GM12878 (cell line): ENCODE measurements at regions not wholly inside any gene's neighbourhood (a gene's known extent, or its start where the extent isn't known, plus 50 kb on each side); places are given as distances from the start of the nearest gene placed in this dataset.

Experiments
- CBFB ChIP-seq: IDR thresholded peaks from 2 replicates; pipeline ENCODE4 v1.6.1; 2016; ENCODE audit warnings: antibody characterized with exemption, low read depth
- CEBPB ChIP-seq, 2 experiments: fragments of 150-350 bp in 1 of 2; IDR thresholded peaks; 2 replicates each; pipeline ENCODE4 v1.6.1; 2012 to 2014; ENCODE audit warnings: low read depth in 2 of 2, low read length in 2 of 2, borderline replicate concordance in 1 of 2, inconsistent platforms in 1 of 2
- CTCF ChIP-seq, 3 experiments: IDR thresholded peaks in 2 of 3; conservative IDR thresholded peaks in 1 of 3; 2 replicates each; pipeline ENCODE4 v1.5.1; 2011; ENCODE audit warnings: low read depth in 3 of 3, low read length in 3 of 3, mild to moderate bottlenecking in 3 of 3, control low read depth in 2 of 3, moderate library complexity in 2 of 3, inconsistent platforms in 1 of 3, mixed read lengths in 1 of 3; ENCODE audit not compliant: control insufficient read depth in 2 of 3, insufficient read depth in 1 of 3; ENCODE audit errors: extremely low read depth in 1 of 3
- EZH2 ChIP-seq: IDR thresholded peaks from 2 replicates; pipeline ENCODE4 v1.6.1; 2012; ENCODE audit warnings: low read depth, mild to moderate bottlenecking, control low read depth, inconsistent platforms, low read length, borderline replicate concordance; ENCODE audit not compliant: control insufficient read depth
- HCFC1 ChIP-seq: fragments of 150-350 bp; IDR thresholded peaks from 2 replicates; pipeline ENCODE4 v1.6.1; 2014; ENCODE audit warnings: low read length
- NRF1 ChIP-seq: conservative IDR thresholded peaks from 2 replicates; pipeline ENCODE4 v1.6.1; 2011; ENCODE audit warnings: mild to moderate bottlenecking, low read depth, low read length, improper control_type of control experiment
- POLR2AphosphoS2 ChIP-seq: IDR thresholded peaks from 2 replicates; pipeline ENCODE4 v1.6.1; 2011; ENCODE audit warnings: low read depth, mild to moderate bottlenecking, low read length, improper control_type of control experiment, moderate library complexity
- POLR2AphosphoS5 ChIP-seq: IDR thresholded peaks from 2 replicates; pipeline ENCODE4 v1.6.1; 2011; ENCODE audit warnings: mild to moderate bottlenecking, low read length, inconsistent platforms
- RAD21 ChIP-seq: IDR thresholded peaks from 2 replicates; pipeline ENCODE4 v1.6.1; 2011; ENCODE audit warnings: mild to moderate bottlenecking, low read depth, low read length, moderate library complexity; ENCODE audit not compliant: insufficient read depth
- SMARCA5 ChIP-seq: fragments of 450-650 bp; IDR thresholded peaks from 2 replicates; pipeline ENCODE4 v1.6.1; 2017; ENCODE audit warnings: mild to moderate bottlenecking
- SMC3 ChIP-seq: IDR thresholded peaks from 2 replicates; pipeline ENCODE4 v1.6.1; 2011; ENCODE audit warnings: low read length, improper control_type of control experiment, borderline replicate concordance
- SP1 ChIP-seq: IDR thresholded peaks from one replicate; pipeline ENCODE4 v1.6.1; 2011; ENCODE audit warnings: low read depth, low read length
- TARDBP ChIP-seq: IDR thresholded peaks from 2 replicates; pipeline ENCODE4 v1.6.1; 2016; ENCODE audit warnings: borderline replicate concordance
- ZNF274 ChIP-seq: IDR thresholded peaks from one replicate; pipeline ENCODE4 v1.8.0; 2011; ENCODE audit not compliant: insufficient read length, insufficient read depth

GRCh38 chr3:182500289-182500688 lies 293.0 kb upstream of the ATP11B start:
- TF ChIP-seq SP1 (no peak), CTCF (IDR thresholded peaks at IDR 0.05 in 2 of 3, conservative IDR thresholded peaks at IDR 0.05 in 1 of 3; ENCODE audit: control insufficient read depth in 2 of 3, extremely low read depth in 1 of 3, insufficient read depth in 1 of 3, low read depth in 3 of 3, low read length in 3 of 3) (no peak), SMC3 (no peak), RAD21 (no peak), POLR2AphosphoS2 (no peak), SMARCA5 (no peak), HCFC1 (no peak), ZNF274 (no peak), CEBPB (IDR thresholded peaks at IDR 0.05; ENCODE audit: borderline replicate concordance in 1 of 2, low read depth in 2 of 2, low read length in 2 of 2) (no peak), TARDBP (no peak), CBFB (no peak), NRF1 (no peak), EZH2 (no peak), POLR2AphosphoS5 (no peak)
